GM12892 (cell line): ENCODE measurements at regions not wholly inside any gene's neighbourhood (a gene's known extent, or its start where the extent isn't known, plus 50 kb on each side); places are given as distances from the start of the nearest gene placed in this dataset.

Experiments used
- POLR2A ChIP-seq: IDR thresholded peaks from 2 replicates; pipeline ENCODE4 v1.6.1; 2011; ENCODE audit warnings: low read depth, low read length, control low read depth
- TAF1 ChIP-seq: IDR thresholded peaks from 2 replicates; pipeline ENCODE4 v1.6.1; 2011; ENCODE audit warnings: low read depth, mild to moderate bottlenecking, control low read depth, low read length, borderline replicate concordance

GRCh38 chr20:11255455-11255854, 581.7 kb upstream of the JAG1 start:
- TF ChIP-seq POLR2A (no peak), TAF1 (no peak)
